IMR-90 (cell line): ENCODE measurements at regions not wholly inside any gene's neighbourhood (a gene's known extent, or its start where the extent isn't known, plus 50 kb on each side); places are given as distances from the start of the nearest gene placed in this dataset.

Source experiments
- ATAC-seq: fragments of 200-7000 bp; cut with Tn5 transposase; 2 replicates; pipeline ENCODE4 v1.9.1; 2020; ENCODE audit warnings: low read depth, mild to moderate bottlenecking, moderate library complexity
- BruUV-seq: library from RNA; stranded (reverse); fragments of 400-500 nt; replicated peaks from 2 replicates; lab custom pipeline; 2021; lab: Mats Ljungman, UMichigan
- CTCF ChIA-PET: fragments of 300-600 bp; formaldehyde crosslinking; extraction: SDS; loops from one replicate; lab custom pipeline; 2021; ENCODE audit warnings: antibody characterized with exemption; lab: Yijun Ruan, JAX
- POLR2A ChIA-PET: fragments of 300-600 bp; sonication (Branson Sonifier 250); formaldehyde crosslinking; loops from one replicate; lab custom pipeline; 2022; ENCODE audit warnings: antibody characterized with exemption; ENCODE audit not compliant: unreplicated experiment; lab: Charles Lee
- DNase-seq: peaks from one replicate; pipeline ENCODE4 v3.0.0; 2013
- H2AFZ ChIP-seq: replicated peaks from 2 replicates; pipeline ENCODE3; 2013; ENCODE audit warnings: low read length, mild to moderate bottlenecking; ENCODE audit not compliant: poor library complexity
- H2AK5ac ChIP-seq: 2 replicates; pipeline ENCODE4 v1.6.1; 2013; ENCODE audit warnings: low read depth, low read length, inconsistent platforms
- H2AK9ac ChIP-seq: replicated peaks from 2 replicates; pipeline ENCODE3; 2013; ENCODE audit warnings: mild to moderate bottlenecking, low read depth, low read length, moderate library complexity; ENCODE audit not compliant: poor library complexity
- H2BK120ac ChIP-seq: 2 replicates; pipeline ENCODE4 v1.6.1; 2013; ENCODE audit warnings: low read depth, low read length, inconsistent platforms
- H2BK15ac ChIP-seq: 3 replicates; pipeline ENCODE4 v1.6.1; 2013; ENCODE audit warnings: low read depth, low read length, inconsistent platforms
- H2BK20ac ChIP-seq: 2 replicates; pipeline ENCODE4 v1.6.1; 2013; ENCODE audit warnings: low read depth, mild to moderate bottlenecking, inconsistent platforms, low read length, moderate library complexity
- H2BK5ac ChIP-seq: 2 replicates; pipeline ENCODE4 v1.6.1; 2013; ENCODE audit warnings: mild to moderate bottlenecking, low read depth, low read length, inconsistent platforms; ENCODE audit not compliant: poor library complexity, severe bottlenecking
- H3K14ac ChIP-seq: replicated peaks from 2 replicates; pipeline ENCODE4 v1.6.1; 2013; ENCODE audit warnings: low read depth, low read length, inconsistent platforms
- H3K18ac ChIP-seq: 2 replicates; pipeline ENCODE4 v1.6.1; 2013; ENCODE audit warnings: low read depth, low read length, control low read depth
- H3K23ac ChIP-seq: 2 replicates; pipeline ENCODE4 v1.6.1; 2013; ENCODE audit warnings: low read depth, low read length, inconsistent platforms
- H3K27ac ChIP-seq: 2 replicates; pipeline ENCODE4 v1.5.1; 2013; ENCODE audit warnings: mild to moderate bottlenecking, control low read depth, low read length; ENCODE audit not compliant: insufficient read depth
- H3K27me3 ChIP-seq: 2 replicates; pipeline ENCODE4 v1.6.1; 2013; ENCODE audit warnings: low read length; ENCODE audit not compliant: control insufficient read depth, insufficient read depth
- H3K36me3 ChIP-seq: 2 replicates; pipeline ENCODE4 v1.6.1; 2013; ENCODE audit warnings: low read length, mixed read lengths; ENCODE audit not compliant: control insufficient read depth, insufficient read depth
- H3K4ac ChIP-seq: 2 replicates; pipeline ENCODE4 v1.6.1; 2013; ENCODE audit warnings: low read depth, low read length, inconsistent platforms
- H3K4me1 ChIP-seq: 2 replicates; pipeline ENCODE4 v1.6.1; 2013; ENCODE audit warnings: low read length, mixed read lengths; ENCODE audit not compliant: control insufficient read depth, insufficient read depth
- H3K4me2 ChIP-seq: 2 replicates; pipeline ENCODE4 v1.6.1; 2013; ENCODE audit warnings: low read depth, mild to moderate bottlenecking, control low read depth, low read length, moderate library complexity
- H3K4me3 ChIP-seq: 2 replicates; pipeline ENCODE4 v1.5.1; 2013; ENCODE audit warnings: low read depth, mild to moderate bottlenecking, control low read depth, low read length, moderate library complexity; ENCODE audit not compliant: insufficient read depth
- H3K56ac ChIP-seq: 2 replicates; pipeline ENCODE4 v1.6.1; 2013; ENCODE audit warnings: low read length, inconsistent platforms; ENCODE audit not compliant: insufficient read depth; ENCODE audit errors: extremely low read depth
- H3K79me1 ChIP-seq, 2 experiments: 2 replicates each; pipeline ENCODE4 v1.6.1; 2013; ENCODE audit warnings: low read length in 2 of 2, inconsistent platforms in 1 of 2, low read depth in 1 of 2
- H3K9ac ChIP-seq: 2 replicates; pipeline ENCODE4 v1.6.1; 2013; ENCODE audit warnings: low read depth, low read length, control low read depth
- H3K9me1 ChIP-seq: 2 replicates; pipeline ENCODE4 v1.6.1; 2013; ENCODE audit warnings: low read length, inconsistent platforms; ENCODE audit not compliant: insufficient read depth
- H3K9me3 ChIP-seq: 2 replicates; pipeline ENCODE4 v1.6.1; 2013; ENCODE audit warnings: low read length; ENCODE audit not compliant: control insufficient read depth, insufficient read depth
- H4K20me1 ChIP-seq: 2 replicates; pipeline ENCODE4 v1.6.1; 2013; ENCODE audit warnings: low read length, inconsistent platforms; ENCODE audit not compliant: insufficient read depth
- H4K5ac ChIP-seq: 2 replicates; pipeline ENCODE4 v1.6.1; 2013; ENCODE audit warnings: mild to moderate bottlenecking, low read depth, low read length, control low read depth
- H4K8ac ChIP-seq, 2 experiments: 2 replicates each; pipeline ENCODE4 v1.6.1; 2013; ENCODE audit warnings: low read depth in 2 of 2, low read length in 2 of 2, control low read depth in 1 of 2, inconsistent platforms in 1 of 2
- H4K91ac ChIP-seq: 2 replicates; pipeline ENCODE4 v1.6.1; 2013; ENCODE audit warnings: low read depth, low read length, inconsistent platforms; ENCODE audit not compliant: insufficient read depth
- BHLHE40 ChIP-seq: fragments of 150-350 bp; IDR thresholded peaks from 2 replicates; pipeline ENCODE4 v1.6.1; 2016; ENCODE audit warnings: mild to moderate bottlenecking, low read depth, low read length
- CEBPB ChIP-seq: IDR thresholded peaks from 2 replicates; pipeline ENCODE4 v1.6.1; 2012; ENCODE audit warnings: low read depth, low read length, improper control_type of control experiment
- CHD1 ChIP-seq: IDR thresholded peaks from 2 replicates; pipeline ENCODE4 v1.6.1; 2012; ENCODE audit warnings: low read depth, low read length, improper control_type of control experiment
- FOS ChIP-seq: fragments of 150-350 bp; IDR thresholded peaks from 2 replicates; pipeline ENCODE4 v1.6.1; 2016; ENCODE audit warnings: low read depth, low read length
- MAFK ChIP-seq: IDR thresholded peaks from 2 replicates; pipeline ENCODE4 v1.6.1; 2012; ENCODE audit warnings: low read depth, low read length, improper control_type of control experiment
- MAZ ChIP-seq: IDR thresholded peaks from 2 replicates; pipeline ENCODE4 v1.6.1; 2012; ENCODE audit warnings: low read depth, mild to moderate bottlenecking, low read length, improper control_type of control experiment, moderate library complexity, borderline replicate concordance
- MXI1 ChIP-seq: IDR thresholded peaks from 2 replicates; pipeline ENCODE4 v1.6.1; 2012; ENCODE audit warnings: low read depth, mild to moderate bottlenecking, low read length, moderate library complexity, borderline replicate concordance
- NFE2L2 ChIP-seq: fragments of 150-350 bp; IDR thresholded peaks from 2 replicates; pipeline ENCODE4 v1.6.1; 2016; ENCODE audit warnings: low read depth, mild to moderate bottlenecking, low read length
- POLR2A ChIP-seq: IDR thresholded peaks from 2 replicates; pipeline ENCODE4 v1.6.1; 2012; ENCODE audit warnings: mild to moderate bottlenecking, low read depth, low read length
- RAD21 ChIP-seq: IDR thresholded peaks from 2 replicates; pipeline ENCODE4 v1.6.1; 2012; ENCODE audit warnings: low read length, improper control_type of control experiment
- RCOR1 ChIP-seq: IDR thresholded peaks from 2 replicates; pipeline ENCODE4 v1.6.1; 2012; ENCODE audit warnings: mild to moderate bottlenecking, low read length, improper control_type of control experiment; ENCODE audit not compliant: insufficient replicate concordance
- RFX5 ChIP-seq: IDR thresholded peaks from 2 replicates; pipeline ENCODE4 v1.8.0; 2012; ENCODE audit warnings: low read depth, mild to moderate bottlenecking, low read length, moderate library complexity
- SMC3 ChIP-seq: fragments of 150-350 bp; IDR thresholded peaks from 2 replicates; pipeline ENCODE4 v1.6.1; 2016; ENCODE audit warnings: low read depth, mild to moderate bottlenecking, antibody characterized with exemption, low read length, moderate library complexity
- USF2 ChIP-seq: fragments of 150-350 bp; IDR thresholded peaks from 2 replicates; pipeline ENCODE4 v1.6.1; 2017; ENCODE audit warnings: mild to moderate bottlenecking, antibody characterized with exemption, low read length, low read depth
- dilution Hi-C: fragments of 300-500 bp; cut with HindIII; formaldehyde crosslinking; loops from one replicate; pipeline ENCODE4 v1.14.3; 2018; ENCODE audit warnings: low sequenced_read_pairs; ENCODE audit not compliant: unreplicated experiment
- in situ Hi-C: fragments of 300-500 bp; cut with MboI; formaldehyde crosslinking; loops from 3 replicates; pipeline ENCODE4 v1.14.3; 2019; ENCODE audit warnings: low sequenced_read_pairs, inconsistent platforms, mixed read lengths
- intact Hi-C: fragments of 100-400 bp; cut with micrococcal nuclease; formaldehyde crosslinking; loops from 2 replicates; pipeline ENCODE4 v1.10.0; 2022
- TF ChIP-seq, protein P1 (sequence below): conservative IDR thresholded peaks from 2 replicates; pipeline ENCODE4 v1.5.1; 2012; ENCODE audit warnings: mild to moderate bottlenecking, low read depth, low read length, improper control_type of control experiment
- TF ChIP-seq, protein P2 (sequence below): fragments of 150-350 bp; IDR thresholded peaks from 2 replicates; pipeline ENCODE4 v1.6.1; 2016; ENCODE audit warnings: low read depth, mild to moderate bottlenecking, low read length, moderate library complexity, borderline replicate concordance

GRCh38 chr2:51650769-51651168 lies 618.8 kb upstream of the NRXN1 start:
- no peaks in the 10 kb centered on the region for H3K79me1 ChIP-seq
- no peak overlapping the region for H2BK15ac ChIP-seq
- no peak overlapping the region for H3K4ac ChIP-seq
- H3K18ac ChIP-seq = no peak overlapping the region
- H2BK120ac ChIP-seq = no peak overlapping the region
- no peaks in the 10 kb centered on the region for H3K9me1 ChIP-seq
- H4K5ac ChIP-seq = no peak overlapping the region
- DNase-seq = no peak
- no peak for TF ChIP-seq SMC3
- no peak for TF ChIP-seq MAZ
- no peak for TF ChIP-seq POLR2A
- TF ChIP-seq RFX5 = no peak
- TF ChIP-seq, protein P1, sequence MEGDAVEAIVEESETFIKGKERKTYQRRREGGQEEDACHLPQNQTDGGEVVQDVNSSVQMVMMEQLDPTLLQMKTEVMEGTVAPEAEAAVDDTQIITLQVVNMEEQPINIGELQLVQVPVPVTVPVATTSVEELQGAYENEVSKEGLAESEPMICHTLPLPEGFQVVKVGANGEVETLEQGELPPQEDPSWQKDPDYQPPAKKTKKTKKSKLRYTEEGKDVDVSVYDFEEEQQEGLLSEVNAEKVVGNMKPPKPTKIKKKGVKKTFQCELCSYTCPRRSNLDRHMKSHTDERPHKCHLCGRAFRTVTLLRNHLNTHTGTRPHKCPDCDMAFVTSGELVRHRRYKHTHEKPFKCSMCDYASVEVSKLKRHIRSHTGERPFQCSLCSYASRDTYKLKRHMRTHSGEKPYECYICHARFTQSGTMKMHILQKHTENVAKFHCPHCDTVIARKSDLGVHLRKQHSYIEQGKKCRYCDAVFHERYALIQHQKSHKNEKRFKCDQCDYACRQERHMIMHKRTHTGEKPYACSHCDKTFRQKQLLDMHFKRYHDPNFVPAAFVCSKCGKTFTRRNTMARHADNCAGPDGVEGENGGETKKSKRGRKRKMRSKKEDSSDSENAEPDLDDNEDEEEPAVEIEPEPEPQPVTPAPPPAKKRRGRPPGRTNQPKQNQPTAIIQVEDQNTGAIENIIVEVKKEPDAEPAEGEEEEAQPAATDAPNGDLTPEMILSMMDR = no peak
- TF ChIP-seq FOS = no peak
- TF ChIP-seq USF2 = no peak
- no peak for TF ChIP-seq MAFK
- no peak for TF ChIP-seq RAD21
- no peak for TF ChIP-seq MXI1
- no peak for TF ChIP-seq BHLHE40
- TF ChIP-seq CEBPB = no peak
- no peak for TF ChIP-seq NFE2L2
- no peak for TF ChIP-seq RCOR1
- TF ChIP-seq, protein P2, sequence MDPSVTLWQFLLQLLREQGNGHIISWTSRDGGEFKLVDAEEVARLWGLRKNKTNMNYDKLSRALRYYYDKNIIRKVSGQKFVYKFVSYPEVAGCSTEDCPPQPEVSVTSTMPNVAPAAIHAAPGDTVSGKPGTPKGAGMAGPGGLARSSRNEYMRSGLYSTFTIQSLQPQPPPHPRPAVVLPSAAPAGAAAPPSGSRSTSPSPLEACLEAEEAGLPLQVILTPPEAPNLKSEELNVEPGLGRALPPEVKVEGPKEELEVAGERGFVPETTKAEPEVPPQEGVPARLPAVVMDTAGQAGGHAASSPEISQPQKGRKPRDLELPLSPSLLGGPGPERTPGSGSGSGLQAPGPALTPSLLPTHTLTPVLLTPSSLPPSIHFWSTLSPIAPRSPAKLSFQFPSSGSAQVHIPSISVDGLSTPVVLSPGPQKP = no peak
- TF ChIP-seq CHD1 = no peak
- ChIA-PET POLR2A (no interaction called here), CTCF (no interaction called here)
- H2AFZ ChIP-seq = no peak overlapping the region
- H3K27me3 ChIP-seq = no peaks in the 10 kb centered on the region
- no peaks in the 10 kb centered on the region for H3K4me1 ChIP-seq
- no peak overlapping the region for H3K4me3 ChIP-seq
- H3K9ac ChIP-seq = no peak overlapping the region
- H2AK9ac ChIP-seq = no peak overlapping the region
- H3K56ac ChIP-seq = no peak overlapping the region
- in situ Hi-C loops (no loop called here), intact Hi-C loops (no loop called here), dilution Hi-C loops (no loop called here)
- H3K14ac ChIP-seq = no peak overlapping the region
- no peak for ATAC-seq
- no peaks in the 10 kb centered on the region for H3K9me3 ChIP-seq
- H4K8ac ChIP-seq = no peak overlapping the region
- H3K23ac ChIP-seq = no peak overlapping the region
- no peak overlapping the region for H3K27ac ChIP-seq
- no peak overlapping the region for H2BK5ac ChIP-seq
- peak overlapping the region; percentile 21; the same call in 1 of the 2 replicates for H3K4me2 ChIP-seq
- H4K20me1 ChIP-seq = no peaks in the 10 kb centered on the region
- no peak overlapping the region for H4K91ac ChIP-seq
- no peak overlapping the region for H2AK5ac ChIP-seq
- H2BK20ac ChIP-seq = no peak overlapping the region
- BruUV-seq = no TSS peak
- no peaks in the 10 kb centered on the region for H3K36me3 ChIP-seq
